HL-60/S4 (cell line): ENCODE measurements at regions not wholly inside any gene's neighbourhood (a gene's known extent, or its start where the extent isn't known, plus 50 kb on each side); places are given as distances from the start of the nearest gene placed in this dataset.

Source experiments
- in situ Hi-C: fragments of 300-500 bp; cut with MboI; formaldehyde crosslinking; loops from 2 replicates; pipeline ENCODE4 v1.14.3; 2022; ENCODE audit warnings: low sequenced_read_pairs

GRCh38 chr12:11946161-11946560 is 124.6 kb upstream of the BCL2L14 start:
- in situ Hi-C loops: no loop called here

- in situ Hi-C loops: no loop called here
Observed at GRCh38 chr12:11947213-11947612, 123.5 kb upstream of the BCL2L14 start.

- in situ Hi-C loops: no loop called here
Observed at GRCh38 chr12:11949738-11950411, 120.9 kb upstream of the BCL2L14 start.

GRCh38 chr12:11951209-11951608 is 119.5 kb upstream of the BCL2L14 start:
- in situ Hi-C loops: no loop called here

- in situ Hi-C loops: no loop called here
Observed at GRCh38 chr12:11953523-11953922, 117.2 kb upstream of the BCL2L14 start.

GRCh38 chr12:11954181-11954580 is 116.6 kb upstream of the BCL2L14 start:
- in situ Hi-C loops: no loop called here

- in situ Hi-C loops: no loop called here
Observed at GRCh38 chr12:11958221-11959091, 112.3 kb upstream of the BCL2L14 start.

- in situ Hi-C loops: no loop called here
Observed at GRCh38 chr12:11959117-11959823, 111.5 kb upstream of the BCL2L14 start.

- in situ Hi-C loops: no loop called here
Observed at GRCh38 chr12:11960646-11961045, 110.1 kb upstream of the BCL2L14 start.

GRCh38 chr12:11961686-11962085 is 109.1 kb upstream of the BCL2L14 start:
- in situ Hi-C loops: no loop called here

- in situ Hi-C loops: no loop called here
Observed at GRCh38 chr12:11962860-11963259, 107.9 kb upstream of the BCL2L14 start.

GRCh38 chr12:11963841-11964471 is 106.8 kb upstream of the BCL2L14 start:
- in situ Hi-C loops: no loop called here

GRCh38 chr12:11965258-11965910 is 105.4 kb upstream of the BCL2L14 start:
- in situ Hi-C loops: no loop called here

GRCh38 chr12:11967376-11968047 is 103.2 kb upstream of the BCL2L14 start:
- in situ Hi-C loops: no loop called here

GRCh38 chr12:11968048-11968383 is 102.7 kb upstream of the BCL2L14 start:
- in situ Hi-C loops: no loop called here

- in situ Hi-C loops: no loop called here
Observed at GRCh38 chr12:11968516-11968915, 102.2 kb upstream of the BCL2L14 start.

- in situ Hi-C loops: no loop called here
Observed at GRCh38 chr12:11969437-11970154, 101.1 kb upstream of the BCL2L14 start.

GRCh38 chr12:11970155-11970520 is 100.6 kb upstream of the BCL2L14 start:
- in situ Hi-C loops: no loop called here

- in situ Hi-C loops: no loop called here
Observed at GRCh38 chr12:11973396-11973795, 97.3 kb upstream of the BCL2L14 start.

GRCh38 chr12:11976005-11976404 is 94.7 kb upstream of the BCL2L14 start:
- in situ Hi-C loops: no loop called here
